BJ (cell line): ENCODE measurements at regions not wholly inside any gene's neighbourhood (a gene's known extent, or its start where the extent isn't known, plus 50 kb on each side); places are given as distances from the start of the nearest gene placed in this dataset.
"Not testable (repeated sequence)": the region's sequence is repeated elsewhere in the genome, so short reads cannot be mapped to it uniquely, and the experiment has no call there.

Experiments
- CTCF ChIA-PET: fragments of 350-600 bp; formaldehyde crosslinking; extraction: SDS; loops from one replicate; lab custom pipeline; 2021; ENCODE audit warnings: antibody characterized with exemption, inconsistent platforms; lab: Yijun Ruan, JAX
- POLR2A ChIA-PET: fragments of 300-600 bp; sonication (Branson Sonifier 250); formaldehyde crosslinking; extraction: SDS; loops from one replicate; lab custom pipeline; 2021; ENCODE audit warnings: antibody characterized with exemption; lab: Charles Lee
- DNase-seq: peaks from one replicate; pipeline ENCODE4 v3.0.0-alpha.2; 2011; ENCODE audit warnings: low read depth
- H3K27me3 ChIP-seq: 2 replicates; pipeline ENCODE4 v1.6.0; 2011; ENCODE audit warnings: low read length; ENCODE audit not compliant: control insufficient read depth, insufficient read depth
- H3K36me3 ChIP-seq: 2 replicates; pipeline ENCODE4 v1.5.1; 2011; ENCODE audit warnings: low read length; ENCODE audit not compliant: control insufficient read depth, insufficient read depth
- H3K4me3 ChIP-seq: 2 replicates; pipeline ENCODE4 v1.5.1; 2011; ENCODE audit warnings: low read depth, mild to moderate bottlenecking, control low read depth, low read length
- TF ChIP-seq, protein P1 (sequence below): IDR thresholded peaks from 2 replicates; pipeline ENCODE4 v1.5.1; 2011; ENCODE audit warnings: low read depth, mild to moderate bottlenecking, control low read depth, inconsistent platforms, low read length, moderate library complexity; ENCODE audit not compliant: insufficient read depth

GRCh38 chr7:156374335-156374734 is 266.2 kb upstream of the RNF32 start:
- DNase-seq: no peak
- TF ChIP-seq, protein P1, sequence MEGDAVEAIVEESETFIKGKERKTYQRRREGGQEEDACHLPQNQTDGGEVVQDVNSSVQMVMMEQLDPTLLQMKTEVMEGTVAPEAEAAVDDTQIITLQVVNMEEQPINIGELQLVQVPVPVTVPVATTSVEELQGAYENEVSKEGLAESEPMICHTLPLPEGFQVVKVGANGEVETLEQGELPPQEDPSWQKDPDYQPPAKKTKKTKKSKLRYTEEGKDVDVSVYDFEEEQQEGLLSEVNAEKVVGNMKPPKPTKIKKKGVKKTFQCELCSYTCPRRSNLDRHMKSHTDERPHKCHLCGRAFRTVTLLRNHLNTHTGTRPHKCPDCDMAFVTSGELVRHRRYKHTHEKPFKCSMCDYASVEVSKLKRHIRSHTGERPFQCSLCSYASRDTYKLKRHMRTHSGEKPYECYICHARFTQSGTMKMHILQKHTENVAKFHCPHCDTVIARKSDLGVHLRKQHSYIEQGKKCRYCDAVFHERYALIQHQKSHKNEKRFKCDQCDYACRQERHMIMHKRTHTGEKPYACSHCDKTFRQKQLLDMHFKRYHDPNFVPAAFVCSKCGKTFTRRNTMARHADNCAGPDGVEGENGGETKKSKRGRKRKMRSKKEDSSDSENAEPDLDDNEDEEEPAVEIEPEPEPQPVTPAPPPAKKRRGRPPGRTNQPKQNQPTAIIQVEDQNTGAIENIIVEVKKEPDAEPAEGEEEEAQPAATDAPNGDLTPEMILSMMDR: no peak
- Histone ChIP-seq H3K4me3 (no peak overlapping the region), H3K36me3 (no peaks in the 10 kb centered on the region), H3K27me3 (no peaks in the 10 kb centered on the region)
- ChIA-PET POLR2A (no interaction called here), CTCF (interaction anchor here (0.6 kb wide), 1 partner anchor 97 kb away, joined by 3 read pairs; no protein-coding TSS in a partner anchor)

DNA sequence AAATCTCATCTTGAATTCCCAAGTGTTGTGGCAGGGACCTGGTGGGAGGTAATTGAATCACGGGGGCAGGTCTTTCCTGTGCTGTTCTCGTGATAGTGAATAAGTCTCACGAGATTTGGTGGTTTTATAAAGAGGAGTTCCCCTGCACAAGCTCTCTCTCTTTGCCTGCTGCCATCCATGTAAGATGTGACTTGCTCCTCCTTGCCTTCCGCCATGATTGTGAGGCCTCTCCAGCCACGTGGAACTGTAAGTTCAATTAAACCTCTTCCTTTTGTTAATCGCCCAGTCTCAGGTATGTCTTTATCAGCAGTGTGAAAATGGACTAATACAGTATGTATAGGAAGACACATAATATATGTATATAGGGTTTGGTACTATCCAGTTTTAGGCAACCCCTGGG is 270.6 kb upstream of the RNF32 start:
- H3K27me3 ChIP-seq, H3K4me3 ChIP-seq, H3K36me3 ChIP-seq, DNase-seq, POLR2A ChIA-PET, CTCF ChIA-PET: not testable (repeated sequence)

DNA sequence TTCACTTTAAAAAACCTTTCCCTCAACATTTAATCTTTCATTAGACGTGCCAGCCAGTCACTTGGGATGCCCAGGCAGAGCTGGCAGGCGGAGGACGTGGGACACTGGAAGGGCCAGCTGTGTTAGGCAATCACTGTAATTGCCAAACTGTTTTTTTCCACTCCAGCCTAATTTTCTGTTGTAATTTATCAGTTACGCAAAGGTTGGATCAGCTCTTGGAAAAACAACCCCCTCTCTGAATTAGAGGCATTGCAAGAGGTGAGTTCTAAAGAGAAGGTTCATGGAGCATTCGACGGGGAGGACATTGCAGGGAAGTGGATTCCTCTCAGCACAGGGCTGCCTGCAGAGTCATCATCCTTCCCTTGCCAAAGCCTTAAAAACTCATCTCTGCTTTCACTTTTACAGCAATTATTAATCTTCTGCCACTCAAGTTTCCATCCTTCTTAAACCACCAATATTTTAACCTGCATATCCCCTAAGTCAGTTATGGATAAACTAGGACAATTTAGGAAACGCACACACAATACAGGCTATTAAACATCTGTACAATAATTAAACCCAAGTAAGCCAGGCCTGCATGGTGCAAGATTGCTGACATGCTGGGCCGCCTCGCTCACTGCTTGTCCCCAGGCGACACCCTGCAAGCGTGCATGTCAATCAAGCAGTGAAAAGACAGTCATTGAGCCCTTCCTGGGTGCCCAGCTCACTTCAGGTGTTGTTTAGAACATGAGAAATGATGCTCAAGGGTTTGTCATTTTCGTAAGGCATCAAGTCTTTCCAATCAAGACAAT is 272.3 kb upstream of the RNF32 start:
- POLR2A ChIA-PET: no interaction called here
- DNase-seq: no peak
- CTCF ChIA-PET: no interaction called here
- TF ChIP-seq, protein P1: no peak
- no peaks in the 10 kb centered on the region for H3K27me3 ChIP-seq
- no peak overlapping the region for H3K4me3 ChIP-seq
- no peaks in the 10 kb centered on the region for H3K36me3 ChIP-seq

DNA sequence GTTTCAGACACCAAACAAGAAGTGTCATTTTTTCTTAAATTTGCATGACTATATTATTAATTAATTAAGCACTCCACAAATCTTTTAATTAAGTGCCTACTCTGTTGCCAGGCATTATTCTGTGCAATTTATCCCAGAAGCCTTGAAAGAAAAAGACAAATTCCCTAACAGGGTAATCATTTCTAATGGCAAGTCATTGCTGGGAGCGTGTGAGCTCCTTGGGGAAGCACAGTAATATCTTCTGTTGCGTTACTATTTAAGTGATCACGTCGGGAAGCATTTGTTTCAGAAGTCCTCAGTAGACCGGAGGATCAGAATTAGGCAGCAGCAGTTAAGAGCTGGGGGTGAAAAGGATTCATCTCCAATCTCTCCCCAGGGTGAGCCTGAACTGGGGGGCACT is 276.8 kb upstream of the RNF32 start:
- Histone ChIP-seq H3K36me3 (no peaks in the 10 kb centered on the region), H3K27me3 (no peaks in the 10 kb centered on the region), H3K4me3 (no peak overlapping the region)
- ChIA-PET POLR2A (no interaction called here), CTCF (interaction anchor here (0.5 kb wide), 1 partner anchor 20 kb away, joined by 3 read pairs; no protein-coding TSS in a partner anchor)
- no peak for DNase-seq
- TF ChIP-seq, protein P1: no peak

GRCh38 chr7:156360835-156361234 is 279.7 kb upstream of the RNF32 start:
- POLR2A ChIA-PET: no interaction called here
- CTCF ChIA-PET: no interaction called here

More at GRCh38 chr7:156360835-156361234, 279.7 kb upstream of the RNF32 start:
- Histone ChIP-seq H3K4me3 (no peak overlapping the region), H3K36me3 (no peaks in the 10 kb centered on the region), H3K27me3 (no peaks in the 10 kb centered on the region)
- no peak for DNase-seq
- TF ChIP-seq, protein P1: no peak
